Ovary (tissue), 7 donors: ENCODE measurements at regions not wholly inside any gene's neighbourhood (a gene's known extent, or its start where the extent isn't known, plus 50 kb on each side); places are given as distances from the start of the nearest gene placed in this dataset.

ENCODE experiments used
- DNase-seq, 5 donors: peaks; one replicate each; pipeline ENCODE4 v3.0.0-alpha.2; 2019 to 2020
- H3K27ac ChIP-seq, 2 donors: fragments of 200-600 bp; one replicate each; pipeline versions ENCODE4 v1.5.1 to v1.8.0; 2019 to 2022
- H3K27me3 ChIP-seq: fragments of 200-600 bp; one replicate; pipeline ENCODE4 v1.8.0; 2022
- H3K36me3 ChIP-seq: fragments of 200-600 bp; sonication (generic); one replicate; pipeline ENCODE4 v1.5.1; 2019
- H3K4me1 ChIP-seq: one replicate; pipeline ENCODE4 v1.8.1; 2013; ENCODE audit warnings: mild to moderate bottlenecking, moderate library complexity; ENCODE audit not compliant: insufficient read depth
- H3K4me3 ChIP-seq: fragments of 200-600 bp; sonication (generic); one replicate; pipeline ENCODE4 v1.5.1; 2017
- H3K9me3 ChIP-seq, 2 donors: fragments of 200-600 bp in 1 of 2; sonication (generic) in 1 of 2; one replicate each; pipeline versions ENCODE4 v1.5.1 to v1.8.1; 2013 to 2019; ENCODE audit warnings: mild to moderate bottlenecking in 1 of 2, moderate library complexity in 1 of 2
- EP300 ChIP-seq: sonication (generic); formaldehyde crosslinking; IDR thresholded peaks from one replicate; pipeline ENCODE4 v1.6.1; 2017; ENCODE audit warnings: antibody characterized with exemption
- POLR2A ChIP-seq: fragments of 450-650 bp; IDR thresholded peaks from one replicate; pipeline ENCODE4 v1.6.1; 2017; ENCODE audit warnings: antibody characterized with exemption, mild to moderate bottlenecking, moderate library complexity
- WGBS, 3 donors: extraction: QIAGEN DNeasy Blood & Tissue Kit in 1 of 3; methylation state at CpG; one replicate each; pipeline versions ENCODE4 v1.1.5 to v1.1.7; 2013 to 2017; 5-methylcytosine and 5-hydroxymethylcytosine counted together
- intact Hi-C, 4 donors: fragments of 100-400 bp; cut with DNase I; formaldehyde crosslinking; loops; one replicate each; pipeline versions ENCODE4 v1.11.0 to v1.15.1; 2022 to 2023
- TF ChIP-seq, protein P1 (sequence below), 3 donors: fragments of 450-650 bp in 2 of 3; fragments of 200-600 bp in 1 of 3; IDR thresholded peaks; one replicate each; pipeline versions ENCODE4 v1.5.1 to v1.8.0; 2016 to 2022; ENCODE audit warnings: antibody characterized with exemption in 3 of 3, mild to moderate bottlenecking in 1 of 3
- donor health status: DM: no; HTN: no; CAD: no; lungs with moderate emphysema.
- donor health status: DM: no; HTN: no; CAD: no.
- donor health status: Bipolar disorder and iron deficiency.
- donor health status: DM: no; HTN: no; CAD: no.
- donor health status: DM: yes; HTN: yes; CAD: no.

DNA sequence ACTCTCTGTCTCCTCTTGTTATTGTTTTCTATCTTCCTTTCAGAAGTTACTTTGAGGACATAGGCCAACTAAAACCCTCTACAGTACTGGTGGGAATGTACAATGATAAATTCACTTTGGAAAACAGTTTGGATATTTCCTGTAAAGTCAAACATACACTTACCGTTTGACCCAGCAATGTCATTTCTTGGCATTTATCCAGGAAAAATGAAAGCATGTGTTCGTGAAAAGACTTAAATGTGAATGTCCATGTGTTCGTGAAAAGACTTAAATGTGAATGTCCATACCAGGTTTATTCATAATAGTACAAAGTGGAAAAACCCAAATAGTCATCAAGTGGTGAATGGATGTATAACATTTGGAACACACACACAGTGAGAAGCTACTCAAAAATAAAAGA, 361.5 kb upstream of the DPH6 start:
- Histone ChIP-seq H3K4me3 (no peak overlapping the region), H3K4me1 (no peaks in the 10 kb centered on the region), H3K9me3 (no peaks in the 10 kb centered on the region), H3K27ac (no peak overlapping the region), H3K36me3 (no peaks in the 10 kb centered on the region), H3K27me3 (no peaks in the 10 kb centered on the region)
- intact Hi-C loops = no loop called here
- TF ChIP-seq POLR2A (no peak), EP300 (no peak)
- TF ChIP-seq, protein P1, sequence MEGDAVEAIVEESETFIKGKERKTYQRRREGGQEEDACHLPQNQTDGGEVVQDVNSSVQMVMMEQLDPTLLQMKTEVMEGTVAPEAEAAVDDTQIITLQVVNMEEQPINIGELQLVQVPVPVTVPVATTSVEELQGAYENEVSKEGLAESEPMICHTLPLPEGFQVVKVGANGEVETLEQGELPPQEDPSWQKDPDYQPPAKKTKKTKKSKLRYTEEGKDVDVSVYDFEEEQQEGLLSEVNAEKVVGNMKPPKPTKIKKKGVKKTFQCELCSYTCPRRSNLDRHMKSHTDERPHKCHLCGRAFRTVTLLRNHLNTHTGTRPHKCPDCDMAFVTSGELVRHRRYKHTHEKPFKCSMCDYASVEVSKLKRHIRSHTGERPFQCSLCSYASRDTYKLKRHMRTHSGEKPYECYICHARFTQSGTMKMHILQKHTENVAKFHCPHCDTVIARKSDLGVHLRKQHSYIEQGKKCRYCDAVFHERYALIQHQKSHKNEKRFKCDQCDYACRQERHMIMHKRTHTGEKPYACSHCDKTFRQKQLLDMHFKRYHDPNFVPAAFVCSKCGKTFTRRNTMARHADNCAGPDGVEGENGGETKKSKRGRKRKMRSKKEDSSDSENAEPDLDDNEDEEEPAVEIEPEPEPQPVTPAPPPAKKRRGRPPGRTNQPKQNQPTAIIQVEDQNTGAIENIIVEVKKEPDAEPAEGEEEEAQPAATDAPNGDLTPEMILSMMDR (IDR thresholded peaks at IDR 0.05) = no peak
- no peak for DNase-seq
- 37 to 43% (median 38%) methylated on average over 3 of the region's 3 CpGs for WGBS, 3 donors

DNA sequence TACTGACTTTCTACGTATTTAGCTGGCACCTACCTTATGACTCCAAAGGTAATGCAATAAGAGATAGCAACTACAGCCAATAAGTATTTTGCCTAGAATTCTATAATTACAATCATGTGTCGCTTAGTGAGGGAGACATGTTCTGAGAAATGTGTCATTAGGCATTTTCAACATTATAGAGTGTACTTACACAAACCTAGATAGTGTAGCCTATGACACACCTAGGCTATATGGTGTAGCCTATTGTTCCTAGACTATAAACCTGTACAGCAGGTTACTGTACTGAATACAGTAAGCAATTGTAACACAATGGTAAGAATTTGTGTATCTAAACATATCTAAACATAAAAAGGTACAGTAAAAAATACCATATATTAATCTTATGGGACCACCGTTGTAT, 363.4 kb upstream of the DPH6 start:
- H3K9me3 ChIP-seq = no peaks in the 10 kb centered on the region
- H3K4me1 ChIP-seq = no peaks in the 10 kb centered on the region
- no peak for DNase-seq
- H3K36me3 ChIP-seq = no peaks in the 10 kb centered on the region
- H3K27me3 ChIP-seq = no peaks in the 10 kb centered on the region
- no peak overlapping the region for H3K4me3 ChIP-seq
- intact Hi-C loops = no loop called here
- WGBS, 3 donors = 91 to 97% (median 95%) methylated on average over 3 of the region's 3 CpGs
- TF ChIP-seq, protein P1 (IDR thresholded peaks at IDR 0.05) = no peak
- TF ChIP-seq POLR2A = no peak
- no peak for TF ChIP-seq EP300
- no peak overlapping the region for H3K27ac ChIP-seq

DNA sequence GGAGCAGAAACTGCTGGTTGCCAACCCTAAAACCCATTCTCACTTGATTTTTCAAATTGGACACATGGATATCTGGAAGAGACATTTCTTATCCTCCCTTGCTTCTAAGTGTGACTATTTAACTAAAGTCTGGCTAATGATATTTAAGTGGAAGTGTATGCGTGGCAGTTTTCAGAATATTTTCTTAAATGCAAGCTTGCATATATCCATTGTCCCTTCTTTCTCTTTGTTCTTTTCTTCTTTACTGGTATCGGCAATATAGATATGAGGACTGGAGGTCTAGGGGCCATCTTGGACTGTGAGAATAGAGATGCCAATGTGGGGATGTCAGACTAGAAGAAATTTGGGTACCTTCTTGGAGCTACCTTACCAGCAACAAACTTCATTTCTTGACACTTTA, 364.3 kb upstream of the DPH6 start:
- Histone ChIP-seq H3K4me1 (no peaks in the 10 kb centered on the region), H3K27ac (no peak overlapping the region), H3K27me3 (no peaks in the 10 kb centered on the region), H3K36me3 (no peaks in the 10 kb centered on the region), H3K9me3 (no peaks in the 10 kb centered on the region), H3K4me3 (no peak overlapping the region)
- DNase-seq = no peak
- intact Hi-C loops = no loop called here
- 94 to 99% (median 94%) methylated on average over 2 of the region's 2 CpGs for WGBS, 3 donors
- TF ChIP-seq EP300 (no peak), POLR2A (no peak)
- TF ChIP-seq, protein P1 (IDR thresholded peaks at IDR 0.05) = no peak

DNA sequence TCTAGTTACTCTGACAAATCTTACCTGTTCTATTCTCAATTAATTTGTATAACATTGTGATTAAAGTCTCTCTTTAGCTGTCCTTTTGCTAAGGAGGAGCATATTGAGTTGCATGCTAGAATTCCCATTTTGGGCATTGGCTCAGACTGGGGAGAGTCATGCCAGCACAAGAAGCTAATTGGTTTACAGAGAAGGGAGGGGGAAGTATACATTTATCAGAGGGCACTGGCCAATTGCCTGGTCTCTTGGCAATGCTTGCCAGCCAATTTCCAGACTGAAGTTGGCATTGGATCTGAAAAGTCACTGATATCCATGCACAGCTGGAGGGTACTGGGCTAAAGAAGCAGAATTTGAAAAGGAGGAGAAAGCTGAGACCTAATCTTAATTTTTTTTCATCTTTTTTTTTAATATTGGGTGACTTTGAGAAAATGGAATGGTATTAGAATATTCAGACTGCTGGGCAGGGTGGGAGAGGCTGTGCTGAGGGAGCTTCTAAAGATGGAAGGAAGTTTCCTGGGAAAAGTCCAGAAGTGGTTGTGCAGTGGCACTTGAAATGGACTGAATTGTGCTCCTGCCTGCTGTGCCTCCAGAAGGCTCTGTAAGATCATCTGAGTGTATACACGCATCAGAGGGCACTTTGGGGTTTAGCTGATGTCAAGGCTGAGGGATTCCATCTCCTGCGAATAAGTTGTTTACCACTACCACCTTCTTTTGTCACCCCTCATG, 365.2 kb upstream of the DPH6 start:
- H3K36me3 ChIP-seq = no peaks in the 10 kb centered on the region
- no peaks in the 10 kb centered on the region for H3K27me3 ChIP-seq
- H3K9me3 ChIP-seq = no peaks in the 10 kb centered on the region
- intact Hi-C loops = no loop called here
- no peak overlapping the region for H3K27ac ChIP-seq
- 86 to 90% (median 87%) methylated on average over 2 of the region's 2 CpGs for WGBS, 3 donors
- no peak for DNase-seq
- H3K4me3 ChIP-seq = no peak overlapping the region
- H3K4me1 ChIP-seq = no peaks in the 10 kb centered on the region
- TF ChIP-seq, protein P1 (IDR thresholded peaks at IDR 0.05) = no peak
- no peak for TF ChIP-seq POLR2A
